ENCODE measurements at regions not wholly inside any gene's neighbourhood (a gene's known extent, or its start where the extent isn't known, plus 50 kb on each side); places are given as distances from the start of the nearest gene placed in this dataset.

DNA sequence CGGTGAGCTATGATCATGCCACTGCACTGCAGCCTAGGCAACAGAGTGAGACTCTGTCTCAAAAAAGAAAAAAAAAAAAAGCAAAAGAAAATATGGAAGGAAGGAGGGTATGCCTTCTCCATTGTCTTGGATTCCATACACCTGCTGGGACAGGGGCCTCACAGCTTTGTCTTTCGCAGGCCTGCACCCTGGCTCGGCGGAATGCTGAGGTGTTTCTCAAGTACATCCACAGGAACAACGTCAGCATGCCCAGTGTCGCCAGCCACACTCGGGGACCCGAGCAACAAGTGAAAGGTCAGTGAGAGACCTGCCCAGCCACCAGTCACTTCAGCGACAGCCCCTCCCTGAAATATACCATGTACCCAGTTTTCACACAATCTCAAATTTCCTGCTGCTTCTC, 288.5 kb upstream of the UMPS start:
- DNase-seq (ENCODE audit: low read depth in 2 of 2): no peak

- no peak for DNase-seq (ENCODE audit: low read depth in 2 of 2)
These were observed 287.8 kb upstream of the UMPS start for GRCh38 chr3:124442463-124442862.

DNA sequence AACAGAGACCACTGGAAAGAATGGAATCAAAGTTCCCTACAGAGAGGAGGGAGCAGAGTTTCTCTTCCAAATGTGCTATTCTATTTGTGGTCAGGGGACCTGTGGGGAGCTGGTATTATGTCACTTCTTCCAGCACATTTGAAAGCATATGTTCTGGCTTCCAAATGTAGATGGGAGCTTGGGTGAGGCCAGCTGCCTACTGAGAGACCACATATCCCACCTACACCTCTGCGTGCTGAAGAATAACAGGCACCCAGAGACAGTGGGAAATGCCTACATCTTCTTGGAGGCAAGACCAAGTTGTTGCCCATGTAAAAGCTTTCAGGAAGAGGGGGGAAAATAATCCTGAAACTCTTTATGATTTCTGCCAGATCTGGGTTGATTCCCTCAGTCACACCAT, 286.8 kb upstream of the UMPS start:
- no peak for DNase-seq (ENCODE audit: low read depth in 2 of 2)

GRCh38 chr3:124444075-124444474, 286.2 kb upstream of the UMPS start:
- no peak for DNase-seq (ENCODE audit: low read depth in 2 of 2)

DNA sequence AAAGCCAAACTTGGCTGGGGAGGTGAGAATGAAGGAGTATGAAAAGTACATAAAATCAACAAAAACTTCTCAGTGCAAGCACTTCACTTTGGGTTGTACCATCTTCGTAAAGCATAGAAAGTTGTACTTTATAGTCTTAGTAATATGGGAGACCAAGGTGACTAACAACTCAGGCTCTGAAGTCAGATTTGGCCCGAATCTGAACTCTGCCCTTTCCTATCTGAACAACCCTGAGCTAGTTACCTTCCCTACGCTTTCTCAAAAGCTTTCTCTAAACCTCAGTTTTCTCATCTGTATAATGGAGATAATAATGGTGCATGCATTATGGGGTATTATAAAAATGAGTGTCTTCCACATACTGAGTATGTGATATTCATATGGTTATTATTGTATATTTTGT, 285.4 kb upstream of the UMPS start:
- DNase-seq (ENCODE audit: low read depth in 2 of 2): no peak

- DNase-seq (ENCODE audit: low read depth in 2 of 2): no peak
These were observed 282.4 kb upstream of the UMPS start for GRCh38 chr3:124447845-124448244.

DNA sequence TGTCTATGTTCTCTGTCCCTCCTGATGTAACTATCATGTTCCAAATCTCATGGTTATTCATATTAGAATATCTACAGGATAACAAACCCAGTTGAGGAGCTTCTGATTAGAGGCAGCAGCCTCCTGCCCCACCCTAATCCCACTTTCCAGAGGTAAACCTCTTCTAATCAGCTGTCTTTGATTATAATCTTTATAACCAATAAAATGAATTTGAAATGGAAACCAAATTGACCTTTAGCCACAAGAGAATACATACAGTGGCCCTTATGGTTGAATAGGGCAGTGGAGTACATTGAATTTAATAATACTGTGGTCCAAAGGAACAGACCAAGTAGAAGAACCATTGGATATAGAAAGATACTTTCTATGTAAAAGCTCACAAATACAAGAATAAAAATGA, 281.3 kb upstream of the UMPS start:
- no peak for DNase-seq (ENCODE audit: low read depth in 2 of 2)

DNA sequence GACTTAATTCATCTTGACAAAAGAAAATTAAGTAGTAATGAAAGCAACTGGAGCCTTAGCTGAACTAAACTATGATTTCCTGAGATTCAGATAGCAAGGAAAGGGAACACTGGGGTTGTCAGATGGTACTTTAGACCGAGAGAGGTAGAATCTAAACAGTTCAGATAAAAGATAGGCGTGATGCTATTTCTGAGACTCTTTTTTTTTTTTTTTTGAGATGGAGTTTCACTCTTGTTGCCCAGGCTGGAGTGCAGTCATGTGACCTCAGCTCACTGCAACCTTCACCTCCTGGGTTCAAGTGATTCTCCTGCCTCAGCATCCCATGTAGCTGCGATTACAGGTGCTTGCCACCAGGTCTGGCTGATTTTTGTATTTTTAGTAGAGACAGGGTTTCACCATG, 279.9 kb upstream of the UMPS start:
- DNase-seq (ENCODE audit: low read depth in 2 of 2): no peak

GRCh38 chr3:124451630-124452317, 278.5 kb upstream of the UMPS start:
- no peak for DNase-seq (ENCODE audit: low read depth in 2 of 2)

DNA sequence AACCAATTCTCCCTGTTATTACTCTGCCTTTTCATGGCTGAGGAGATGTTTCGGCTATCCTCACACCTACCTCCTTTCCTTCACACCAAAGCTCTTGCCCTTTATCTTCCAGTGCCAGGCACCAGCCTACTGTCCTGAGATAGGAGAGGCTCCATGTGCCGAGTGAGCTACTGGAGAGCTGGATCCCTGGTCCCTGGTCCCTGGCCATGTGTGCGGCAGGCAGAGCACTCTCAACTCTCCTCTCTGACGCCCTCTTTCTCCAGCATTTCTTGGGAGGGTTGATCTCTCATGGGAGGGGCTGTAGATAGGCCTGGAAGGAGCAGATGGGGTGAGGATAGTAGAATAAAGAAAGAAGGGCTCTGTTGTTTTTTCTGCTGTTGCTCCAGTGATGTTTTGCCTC, 277.1 kb upstream of the UMPS start:
- DNase-seq (ENCODE audit: low read depth in 2 of 2): no peak

GRCh38 chr3:124455891-124456290, 274.4 kb upstream of the UMPS start:
- no peak for DNase-seq (ENCODE audit: low read depth in 2 of 2)

DNA sequence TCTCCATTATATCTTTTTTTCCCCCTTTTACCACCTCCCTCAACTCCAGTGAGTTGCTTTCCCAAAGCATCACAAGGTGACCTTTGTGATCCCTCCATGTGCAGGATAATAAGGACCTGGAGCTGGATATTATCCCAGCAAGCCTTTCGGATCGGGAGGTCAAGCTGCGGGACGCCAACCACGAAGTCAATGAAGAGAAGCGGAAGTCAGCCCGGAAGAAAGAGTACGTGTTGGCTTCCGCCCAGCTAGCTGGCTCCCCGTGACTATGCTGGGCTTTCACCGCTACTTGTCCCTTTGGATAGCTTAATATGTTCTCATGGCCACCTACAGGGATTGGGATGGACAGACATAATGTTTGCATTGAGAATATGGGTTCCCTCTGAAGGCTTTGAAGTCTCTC, 273.7 kb upstream of the UMPS start:
- no peak for DNase-seq (ENCODE audit: low read depth in 2 of 2)

DNA sequence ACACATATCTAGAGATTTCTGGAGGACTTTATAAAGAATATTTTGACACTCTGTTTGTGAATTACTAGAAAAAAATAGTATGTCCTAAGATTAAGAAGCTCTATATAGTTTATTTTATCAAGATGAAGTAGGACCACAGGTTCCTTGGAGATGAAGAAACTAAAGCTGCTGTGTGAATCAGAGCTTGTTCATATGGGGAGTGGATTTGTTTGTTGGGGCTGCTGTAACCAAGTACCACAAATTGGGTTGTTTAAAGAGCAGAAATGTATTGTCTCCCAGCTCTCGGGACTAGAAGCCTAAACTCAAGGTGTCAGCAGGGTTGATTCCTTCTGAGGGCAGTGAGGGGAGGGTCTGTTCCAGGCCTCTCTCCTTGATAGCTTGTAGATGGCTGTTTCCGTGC, 270.6 kb upstream of the UMPS start:
- no peak for DNase-seq (ENCODE audit: low read depth in 2 of 2)

- DNase-seq (ENCODE audit: low read depth in 2 of 2): no peak
These were observed 269.1 kb upstream of the UMPS start for GRCh38 chr3:124461126-124461525.

- no peak for DNase-seq (ENCODE audit: low read depth in 2 of 2)
These were observed 268.2 kb upstream of the UMPS start for GRCh38 chr3:124461838-124462632.

- no peak for DNase-seq (ENCODE audit: low read depth in 2 of 2)
These were observed 267.0 kb upstream of the UMPS start for GRCh38 chr3:124463234-124463633.

DNA sequence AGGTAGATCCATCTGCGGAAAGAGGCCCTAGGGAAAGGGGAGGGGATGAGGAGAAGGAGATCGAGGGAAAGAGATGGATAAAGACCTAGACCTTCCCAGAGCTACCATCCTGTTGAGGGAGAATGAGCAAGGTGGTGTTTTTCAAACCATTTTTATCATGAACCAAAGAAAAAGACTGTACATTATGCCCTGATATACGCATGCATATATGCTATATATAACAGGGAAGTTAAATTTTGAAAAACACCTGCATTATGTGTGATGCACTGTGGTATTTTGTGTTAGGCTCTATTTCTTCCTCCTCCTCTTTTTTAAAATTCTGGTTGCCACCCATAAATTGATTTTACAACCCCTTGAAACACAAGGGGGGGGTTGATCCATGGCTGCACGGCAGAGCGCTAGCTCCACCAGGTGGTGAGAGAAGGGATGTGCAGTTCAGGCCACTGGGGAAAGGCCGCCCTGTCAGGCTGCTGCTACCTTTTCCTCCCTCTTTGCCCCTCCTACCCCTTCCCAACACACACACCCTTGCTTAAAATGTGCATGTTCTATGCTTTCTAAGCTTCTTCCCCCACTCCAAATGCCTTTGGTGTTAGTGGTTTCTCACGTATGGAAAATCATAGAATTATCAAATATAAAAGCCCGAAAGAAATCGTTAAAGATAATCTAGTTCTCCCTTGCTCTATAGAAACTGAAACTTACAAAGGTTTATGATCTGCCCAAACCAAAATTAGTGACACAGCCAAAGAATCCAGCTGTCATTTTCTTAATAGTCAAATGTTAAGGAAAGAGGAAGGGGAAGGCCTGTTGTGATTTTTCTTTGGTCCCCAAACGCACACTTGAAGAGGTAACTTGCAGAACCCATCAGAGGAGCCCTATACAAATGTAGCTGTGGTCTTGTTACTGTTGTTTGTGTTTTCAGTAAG, 262.0 kb upstream of the UMPS start:
- DNase-seq (ENCODE audit: low read depth in 2 of 2): peak in 1 of 2 experiments; percentile 21

DNA sequence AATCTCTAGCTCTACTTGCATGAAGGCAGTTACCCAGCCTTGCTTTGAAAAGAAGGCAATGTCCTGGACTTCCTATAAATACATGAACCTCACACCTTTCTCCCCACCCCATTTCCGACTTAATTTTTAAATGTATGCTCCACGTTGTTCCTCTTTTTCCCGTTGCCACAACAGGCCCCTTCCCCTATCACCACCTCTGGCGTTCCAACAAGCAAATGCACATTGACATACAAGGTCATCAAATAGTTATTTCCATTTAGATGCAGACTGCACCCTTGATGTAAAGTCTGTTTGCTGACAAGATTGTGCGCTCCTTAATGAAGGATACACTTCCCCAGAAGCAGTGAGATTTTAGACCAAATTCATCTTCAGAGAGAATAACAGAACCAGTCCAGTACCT, 260.7 kb upstream of the UMPS start:
- no peak for DNase-seq (ENCODE audit: low read depth in 2 of 2)

DNA sequence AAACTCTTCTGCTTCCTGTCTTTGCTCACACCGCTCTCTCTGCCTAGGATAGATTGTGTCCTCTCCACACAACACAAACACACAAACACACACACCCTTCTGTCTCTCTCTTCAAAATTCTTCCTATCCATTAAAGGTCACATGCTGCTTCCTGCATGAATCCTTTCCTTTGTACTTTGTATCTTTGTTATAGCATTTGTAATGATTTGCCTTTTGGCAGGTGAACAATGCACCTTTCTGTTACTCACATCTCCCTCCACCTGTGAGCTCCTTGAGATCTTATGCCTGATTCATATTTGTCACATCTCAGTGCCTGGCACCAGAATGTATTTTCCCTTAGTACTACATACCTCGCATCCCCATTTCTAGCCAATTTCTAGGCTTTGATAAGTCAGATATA, 251.4 kb upstream of the UMPS start:
- DNase-seq (ENCODE audit: low read depth in 2 of 2): no peak

- DNase-seq (ENCODE audit: low read depth in 2 of 2): no peak
These were observed 246.3 kb upstream of the UMPS start for GRCh38 chr3:124483915-124484470.

DNA sequence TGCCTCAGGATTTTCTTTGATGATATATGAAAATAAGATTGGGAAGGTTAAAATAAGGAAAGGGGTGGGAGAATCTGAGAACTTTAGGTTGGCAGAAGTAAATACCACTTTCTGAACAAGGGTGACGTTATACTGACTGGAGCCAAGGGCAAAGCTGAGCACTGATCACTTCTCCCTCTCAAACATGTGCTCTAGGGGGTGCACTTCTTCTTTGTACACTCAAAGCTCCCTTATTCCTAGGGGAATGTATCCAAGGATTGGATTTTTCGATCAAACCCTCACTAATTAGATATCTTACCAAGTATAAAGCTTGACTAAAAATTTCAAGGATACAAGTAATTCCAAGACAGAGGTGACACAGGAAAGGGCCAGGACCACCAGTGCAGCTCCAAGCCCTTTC, 243.9 kb upstream of the UMPS start:
- no peak for DNase-seq (ENCODE audit: low read depth in 2 of 2)

GRCh38 chr3:124489506-124489905, 240.7 kb upstream of the UMPS start:
- no peak for DNase-seq (ENCODE audit: low read depth in 2 of 2)
